AG09309 (cell line): ENCODE measurements at regions not wholly inside any gene's neighbourhood (a gene's known extent, or its start where the extent isn't known, plus 50 kb on each side); places are given as distances from the start of the nearest gene placed in this dataset.

Experiments
- DNase-seq: peaks from one replicate; pipeline ENCODE4 v3.0.0-alpha.2; 2010; ENCODE audit warnings: low read depth
- H3K4me3 ChIP-seq: 2 replicates; pipeline ENCODE4 v1.5.1; 2011; ENCODE audit warnings: mild to moderate bottlenecking, low read depth, low read length, moderate library complexity; ENCODE audit not compliant: control insufficient read depth
- TF ChIP-seq, protein P1 (sequence below): IDR thresholded peaks from 2 replicates; pipeline ENCODE4 v1.5.1; 2011; ENCODE audit warnings: mild to moderate bottlenecking, low read depth, low read length, inconsistent platforms; ENCODE audit not compliant: insufficient read depth, control insufficient read depth; ENCODE audit errors: missing control alignments

DNA sequence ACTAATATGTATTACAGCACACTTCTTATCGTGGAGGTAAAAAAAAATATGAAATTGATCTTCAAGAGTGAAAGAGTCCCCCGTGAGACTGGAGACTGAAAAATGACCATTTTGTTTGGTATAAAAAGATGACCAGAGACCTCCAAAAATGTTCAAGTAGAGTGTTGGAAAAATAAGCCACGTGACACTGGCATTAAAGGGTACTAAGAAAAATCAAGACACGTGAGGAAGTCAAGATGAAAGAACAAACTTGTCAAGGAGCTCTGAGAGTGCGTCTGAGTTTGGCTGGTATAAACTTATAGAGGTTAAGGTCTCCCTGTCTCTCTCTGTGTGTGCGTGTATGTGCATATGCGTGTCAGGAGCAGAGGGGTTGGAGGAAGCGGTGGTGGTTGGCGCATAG lies 362.7 kb upstream of the COBL start:
- H3K4me3 ChIP-seq: no peak overlapping the region
- TF ChIP-seq, protein P1, sequence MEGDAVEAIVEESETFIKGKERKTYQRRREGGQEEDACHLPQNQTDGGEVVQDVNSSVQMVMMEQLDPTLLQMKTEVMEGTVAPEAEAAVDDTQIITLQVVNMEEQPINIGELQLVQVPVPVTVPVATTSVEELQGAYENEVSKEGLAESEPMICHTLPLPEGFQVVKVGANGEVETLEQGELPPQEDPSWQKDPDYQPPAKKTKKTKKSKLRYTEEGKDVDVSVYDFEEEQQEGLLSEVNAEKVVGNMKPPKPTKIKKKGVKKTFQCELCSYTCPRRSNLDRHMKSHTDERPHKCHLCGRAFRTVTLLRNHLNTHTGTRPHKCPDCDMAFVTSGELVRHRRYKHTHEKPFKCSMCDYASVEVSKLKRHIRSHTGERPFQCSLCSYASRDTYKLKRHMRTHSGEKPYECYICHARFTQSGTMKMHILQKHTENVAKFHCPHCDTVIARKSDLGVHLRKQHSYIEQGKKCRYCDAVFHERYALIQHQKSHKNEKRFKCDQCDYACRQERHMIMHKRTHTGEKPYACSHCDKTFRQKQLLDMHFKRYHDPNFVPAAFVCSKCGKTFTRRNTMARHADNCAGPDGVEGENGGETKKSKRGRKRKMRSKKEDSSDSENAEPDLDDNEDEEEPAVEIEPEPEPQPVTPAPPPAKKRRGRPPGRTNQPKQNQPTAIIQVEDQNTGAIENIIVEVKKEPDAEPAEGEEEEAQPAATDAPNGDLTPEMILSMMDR: no peak
- DNase-seq: no peak

DNA sequence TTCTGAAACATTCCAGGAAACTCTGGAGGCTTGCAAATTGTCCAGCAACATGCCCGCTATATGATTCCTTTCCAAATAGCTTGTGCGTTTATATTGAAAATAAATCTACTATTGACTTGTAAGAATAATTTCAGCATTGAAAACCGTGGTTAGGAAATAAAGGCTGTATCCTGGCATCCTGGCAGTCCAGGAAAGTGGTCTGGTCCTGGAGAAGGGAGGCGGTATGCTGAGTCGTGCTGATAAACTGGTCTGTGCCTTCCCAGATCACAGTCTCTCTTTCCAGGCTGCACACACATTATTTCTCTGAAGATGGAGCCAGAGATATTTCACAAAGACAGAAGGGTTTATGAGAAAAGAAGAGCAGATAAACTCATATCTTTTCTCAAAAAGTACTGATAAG lies 350.1 kb upstream of the COBL start:
- TF ChIP-seq, protein P1: no peak
- DNase-seq: no peak
- H3K4me3 ChIP-seq: no peak overlapping the region

DNA sequence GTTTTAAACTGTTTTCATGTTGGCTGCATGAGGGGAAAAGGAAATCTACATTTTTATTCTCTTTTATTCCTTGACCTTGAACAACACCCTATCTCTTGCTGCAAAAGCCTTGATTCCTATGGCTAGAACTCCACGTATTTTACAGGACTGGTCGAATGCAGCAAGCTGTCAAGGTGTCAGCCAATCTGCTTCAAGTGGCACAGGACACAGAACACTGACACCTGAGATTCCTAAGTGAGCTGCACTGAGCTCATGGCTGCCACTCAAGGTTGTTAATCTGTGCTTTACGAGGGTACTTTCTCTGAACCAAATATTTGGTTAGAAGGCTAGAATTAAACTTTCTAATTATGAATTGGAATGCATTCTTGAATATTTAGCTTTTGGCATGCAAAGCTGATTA lies 349.7 kb upstream of the COBL start:
- H3K4me3 ChIP-seq: no peak overlapping the region
- DNase-seq: no peak
- TF ChIP-seq, protein P1: no peak

DNA sequence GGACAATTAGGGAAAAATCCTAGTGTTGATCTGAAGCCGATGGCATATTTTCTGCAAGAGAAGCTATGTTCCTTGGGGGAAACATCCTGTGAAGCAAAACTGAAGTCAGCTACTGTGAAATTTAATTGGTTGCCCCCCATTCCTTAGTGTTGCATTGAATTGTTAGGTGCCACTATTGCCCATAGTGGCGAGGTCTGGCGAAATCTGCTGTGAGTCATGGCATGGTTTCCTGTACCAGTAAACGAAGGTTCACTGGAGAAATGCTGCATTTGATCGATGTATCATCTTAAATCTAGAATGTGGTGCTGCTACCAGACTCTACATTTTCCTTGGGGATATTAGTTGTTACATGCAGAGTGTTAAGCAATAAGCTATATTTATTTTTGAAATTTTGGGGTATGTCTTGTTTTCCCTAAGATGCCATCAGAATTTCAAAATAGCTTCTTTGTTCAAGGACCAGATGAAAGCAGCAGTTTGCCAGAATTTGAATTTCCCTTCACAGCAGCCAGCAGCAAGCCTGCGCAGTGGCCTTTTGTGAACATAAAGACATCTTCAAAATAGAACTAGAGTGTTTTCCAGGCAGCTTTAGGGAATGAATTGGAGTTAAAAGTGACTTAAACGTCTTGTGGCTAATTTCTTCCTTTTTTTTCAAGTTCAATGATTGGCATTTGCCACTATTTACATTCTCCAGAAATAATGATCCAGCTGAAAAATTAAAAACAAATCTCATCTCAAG lies 348.6 kb upstream of the COBL start:
- TF ChIP-seq, protein P1: no peak
- DNase-seq: no peak
- H3K4me3 ChIP-seq: no peak overlapping the region

DNA sequence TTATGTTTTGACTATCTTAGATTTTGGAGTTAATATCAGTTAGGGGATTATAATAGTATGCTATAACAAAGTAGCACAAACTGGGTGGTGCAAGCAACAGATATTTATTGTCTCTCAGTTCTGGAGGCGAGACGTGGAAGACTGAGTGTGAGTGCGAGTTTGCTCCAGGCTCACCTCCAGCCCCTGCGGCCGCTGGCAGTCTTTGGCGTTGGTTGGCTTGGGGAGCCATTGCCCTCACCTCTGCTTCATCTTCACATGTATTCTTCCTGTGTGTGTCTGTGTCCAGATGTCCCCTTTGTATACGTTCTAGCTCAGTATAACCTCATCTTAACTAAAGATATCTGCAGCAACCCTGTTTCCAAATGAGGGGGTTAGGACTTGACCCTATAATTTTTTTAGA lies 343.9 kb upstream of the COBL start:
- TF ChIP-seq, protein P1: no peak
- no peak overlapping the region for H3K4me3 ChIP-seq

DNA sequence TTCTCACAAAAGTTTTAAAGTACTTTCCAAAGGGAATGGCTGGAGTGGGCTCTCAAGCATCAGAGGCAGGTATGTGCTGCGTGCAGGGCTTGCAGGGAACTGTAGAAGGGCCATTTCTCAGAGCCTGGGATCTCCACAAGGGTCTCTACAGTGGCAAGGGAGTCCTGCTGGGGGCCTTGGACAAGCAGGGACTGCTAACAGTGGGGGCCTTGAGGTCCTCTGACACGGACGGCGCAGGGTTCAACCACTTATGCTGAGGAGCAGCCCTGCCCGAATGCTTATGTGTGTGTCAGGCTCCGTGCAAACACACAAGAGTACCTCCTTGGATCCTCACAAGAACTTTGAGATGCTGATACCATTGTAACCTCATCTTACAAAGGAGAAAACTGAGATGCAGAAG lies 342.1 kb upstream of the COBL start:
- DNase-seq: no peak
- TF ChIP-seq, protein P1: no peak
- H3K4me3 ChIP-seq: no peak overlapping the region

More for the DNA sequence above, 343.9 kb upstream of the COBL start:
- no peak for DNase-seq
